Epithelial cell of proximal tubule (primary cell): ENCODE measurements at regions not wholly inside any gene's neighbourhood (a gene's known extent, or its start where the extent isn't known, plus 50 kb on each side); places are given as distances from the start of the nearest gene placed in this dataset.
A peak's percentile ranks its signal among the peaks of the same experiment; 100 is the strongest.
"Not testable (repeated sequence)": the region's sequence is repeated elsewhere in the genome, so short reads cannot be mapped to it uniquely, and the experiment has no call there.

Source experiments
- DNase-seq: peaks from one replicate; pipeline ENCODE4 v3.0.0-alpha.2; 2011; ENCODE audit warnings: low read depth
- H3K4me3 ChIP-seq: 2 replicates; pipeline ENCODE4 v1.5.1; 2011; ENCODE audit warnings: low read depth, mild to moderate bottlenecking, low read length
- TF ChIP-seq, protein P1 (sequence below): conservative IDR thresholded peaks from 2 replicates; pipeline ENCODE4 v1.5.1; 2012; ENCODE audit warnings: low read depth, mild to moderate bottlenecking, low read length

DNA sequence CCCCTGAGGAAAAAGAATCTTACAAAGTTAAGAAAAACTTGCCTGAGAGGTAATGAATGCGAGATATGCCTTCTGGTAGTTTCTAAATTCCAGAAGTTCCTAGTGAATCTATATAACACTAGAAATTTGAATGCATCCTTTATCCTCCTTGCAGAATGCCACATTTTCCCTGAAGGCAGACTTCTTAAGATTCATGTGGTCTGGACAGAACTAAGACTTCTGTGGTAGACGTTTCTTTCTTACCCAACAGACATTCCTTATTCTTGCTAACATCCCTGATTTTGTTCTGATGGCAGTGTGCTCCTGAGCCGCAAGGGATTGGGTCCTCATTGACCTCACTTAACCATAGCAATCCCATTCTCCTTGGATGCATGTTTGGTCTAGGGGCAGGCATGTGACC, 121.3 kb upstream of the PAPPA2 start:
- TF ChIP-seq, protein P1, sequence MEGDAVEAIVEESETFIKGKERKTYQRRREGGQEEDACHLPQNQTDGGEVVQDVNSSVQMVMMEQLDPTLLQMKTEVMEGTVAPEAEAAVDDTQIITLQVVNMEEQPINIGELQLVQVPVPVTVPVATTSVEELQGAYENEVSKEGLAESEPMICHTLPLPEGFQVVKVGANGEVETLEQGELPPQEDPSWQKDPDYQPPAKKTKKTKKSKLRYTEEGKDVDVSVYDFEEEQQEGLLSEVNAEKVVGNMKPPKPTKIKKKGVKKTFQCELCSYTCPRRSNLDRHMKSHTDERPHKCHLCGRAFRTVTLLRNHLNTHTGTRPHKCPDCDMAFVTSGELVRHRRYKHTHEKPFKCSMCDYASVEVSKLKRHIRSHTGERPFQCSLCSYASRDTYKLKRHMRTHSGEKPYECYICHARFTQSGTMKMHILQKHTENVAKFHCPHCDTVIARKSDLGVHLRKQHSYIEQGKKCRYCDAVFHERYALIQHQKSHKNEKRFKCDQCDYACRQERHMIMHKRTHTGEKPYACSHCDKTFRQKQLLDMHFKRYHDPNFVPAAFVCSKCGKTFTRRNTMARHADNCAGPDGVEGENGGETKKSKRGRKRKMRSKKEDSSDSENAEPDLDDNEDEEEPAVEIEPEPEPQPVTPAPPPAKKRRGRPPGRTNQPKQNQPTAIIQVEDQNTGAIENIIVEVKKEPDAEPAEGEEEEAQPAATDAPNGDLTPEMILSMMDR, result no peak
- no peak for DNase-seq
- no peak overlapping the region for H3K4me3 ChIP-seq

DNA sequence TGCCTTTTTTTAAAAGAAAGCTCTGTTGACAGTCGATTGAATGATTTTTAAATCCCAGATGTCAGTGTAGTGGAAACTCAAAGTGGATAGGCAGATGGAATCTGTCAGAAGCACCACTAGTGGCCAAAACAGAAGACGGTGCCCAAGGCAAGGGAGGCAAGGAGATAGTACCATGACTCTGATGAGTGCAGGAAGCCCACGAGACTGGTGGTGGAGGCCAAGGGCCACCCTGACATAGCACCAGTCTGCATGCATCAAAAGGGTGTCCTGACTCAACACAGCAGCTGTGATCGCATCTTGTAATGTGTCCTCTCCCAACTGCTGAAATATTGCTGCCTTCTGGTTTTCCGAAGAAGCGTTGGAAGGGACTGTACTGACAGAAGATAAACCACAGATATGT, 124.1 kb upstream of the PAPPA2 start:
- TF ChIP-seq, protein P1, result no peak
- no peak overlapping the region for H3K4me3 ChIP-seq
- DNase-seq, result no peak

DNA sequence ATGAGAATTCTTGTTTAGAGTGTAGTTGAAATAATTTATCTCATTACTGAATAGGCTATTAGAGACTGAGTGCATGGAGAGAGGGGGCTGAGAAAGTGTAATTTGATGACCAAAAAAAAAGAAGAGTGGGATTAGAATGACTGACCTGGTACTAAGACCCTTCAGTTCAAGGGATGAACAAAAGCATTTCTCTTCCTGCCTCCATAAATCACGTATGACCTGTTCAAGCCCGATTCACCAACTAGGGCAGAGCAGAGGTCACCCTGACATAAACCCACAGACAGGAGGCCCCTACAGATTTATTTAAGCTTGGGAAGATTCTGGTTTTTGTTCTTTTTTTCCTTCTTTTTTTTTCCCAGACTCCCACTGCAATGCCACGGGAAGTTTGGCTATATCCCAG, 123.7 kb upstream of the COP1 start:
- H3K4me3 ChIP-seq, result no peak overlapping the region
- TF ChIP-seq, protein P1, result no peak
- DNase-seq, result no peak

DNA sequence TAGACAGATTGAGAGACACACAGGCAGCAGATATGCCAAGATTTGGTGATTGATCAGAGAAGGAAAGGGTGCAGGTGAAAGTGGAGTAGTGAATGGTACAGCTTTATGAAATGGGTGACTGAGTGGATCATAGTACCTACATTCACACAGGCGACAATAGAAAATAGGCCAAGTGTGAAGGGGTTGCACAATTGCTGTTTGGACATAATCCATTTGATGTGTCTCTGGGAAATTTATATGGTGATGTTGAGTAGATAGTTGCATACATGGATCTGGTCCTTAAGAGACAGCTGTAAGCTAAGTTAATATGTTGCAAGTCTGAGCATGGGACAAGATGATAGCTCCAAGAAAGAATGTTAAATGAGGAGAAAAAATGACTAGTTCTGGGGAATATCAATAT, 118.6 kb upstream of the COP1 start:
- TF ChIP-seq, protein P1, result no peak

DNA sequence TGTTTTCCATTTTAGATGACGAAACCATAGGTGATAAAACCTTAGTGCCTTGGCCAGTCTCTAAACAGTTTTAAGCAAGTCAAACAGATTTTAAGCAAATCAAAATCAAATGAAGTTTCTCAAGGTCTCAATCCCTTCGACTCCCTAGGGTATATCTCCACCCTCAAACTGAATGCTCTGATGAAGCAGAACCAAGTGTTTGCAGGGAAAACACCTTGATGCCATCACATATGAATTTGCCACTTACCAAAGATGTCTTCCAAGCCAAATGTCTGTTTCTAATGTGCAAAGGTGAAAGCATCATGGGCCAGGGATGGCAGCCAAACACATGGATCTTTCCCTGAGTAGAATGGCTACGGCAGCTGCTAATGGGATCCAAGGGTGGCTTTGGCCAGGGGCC, 116.4 kb upstream of the COP1 start:
- TF ChIP-seq, protein P1, result no peak
- H3K4me3 ChIP-seq, result no peak overlapping the region
- no peak for DNase-seq

More for the DNA sequence above, 118.6 kb upstream of the COP1 start:
- no peak for DNase-seq
- no peak overlapping the region for H3K4me3 ChIP-seq

DNA sequence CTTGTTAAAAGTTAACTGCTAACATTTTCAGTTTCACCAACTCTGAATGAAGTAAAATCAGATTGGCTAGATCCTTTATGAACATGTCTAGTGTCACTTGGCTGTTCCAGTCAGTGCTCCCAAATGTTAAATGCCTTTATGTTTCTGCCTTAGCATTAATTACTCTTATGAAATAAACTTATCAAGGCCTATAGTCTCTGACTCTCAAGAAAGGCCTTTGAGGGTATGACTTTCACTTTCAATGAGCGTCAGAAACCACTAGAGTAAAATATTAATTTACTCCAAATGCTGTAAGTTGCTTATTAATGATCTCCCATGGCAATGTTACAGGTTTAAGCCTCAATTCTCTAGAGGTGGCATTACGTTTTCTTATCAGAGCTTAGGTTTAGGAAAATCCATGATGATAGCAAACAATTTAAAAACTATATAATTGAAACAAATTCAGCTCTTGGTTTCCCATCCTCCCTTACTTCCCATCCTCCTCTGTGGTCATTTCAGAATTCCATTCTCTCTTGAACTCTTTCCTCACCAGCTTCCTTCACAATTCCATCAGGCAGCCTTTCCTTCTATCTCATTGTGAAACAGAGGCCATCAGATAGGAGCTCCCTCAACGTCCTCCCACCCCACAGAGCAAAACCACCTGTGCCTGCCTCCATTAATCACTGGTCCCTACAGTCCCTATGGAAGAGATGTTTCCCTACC, 108.6 kb upstream of the COP1 start:
- peak; percentile 52 for DNase-seq
- TF ChIP-seq, protein P1, result no peak
- no peak overlapping the region for H3K4me3 ChIP-seq

DNA sequence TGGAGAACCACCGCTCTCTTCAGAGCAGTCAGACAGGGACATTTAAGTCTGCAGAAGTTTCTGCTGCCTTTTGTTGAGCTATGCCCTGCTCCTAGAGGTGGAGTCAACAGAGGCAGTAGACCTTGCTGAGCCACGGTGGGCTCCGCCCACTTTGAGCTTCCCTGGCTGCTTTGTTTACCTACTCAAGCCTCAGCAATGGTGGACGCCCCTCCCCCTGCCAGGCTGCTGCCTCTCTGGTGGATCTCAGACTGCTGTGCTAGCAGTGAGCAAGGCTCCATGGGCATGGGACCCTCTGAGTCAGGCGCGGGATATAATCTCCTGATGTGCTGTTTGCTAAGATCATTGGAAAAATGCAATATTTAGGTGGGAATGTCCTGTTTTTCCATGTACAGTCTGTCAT, 89.5 kb upstream of the COP1 start:
- not testable (repeated sequence) for DNase-seq, H3K4me3 ChIP-seq
